ENCODE measurements at regions not wholly inside any gene's neighbourhood (a gene's known extent, or its start where the extent isn't known, plus 50 kb on each side); places are given as distances from the start of the nearest gene placed in this dataset.

GRCh38 chr2:129731907-129732629, 247.4 kb upstream of the RAB6C start (continued):
- no peak for TF ChIP-seq ZBTB33 (IDR thresholded peaks at IDR 0.05; ENCODE audit: borderline replicate concordance, low read depth)
- no peak for TF ChIP-seq GATA2 (CRISPR knock-in tag; IDR thresholded peaks at IDR 0.05)
- TF ChIP-seq USF1 (IDR thresholded peaks at IDR 0.05; ENCODE audit: borderline replicate concordance, low read depth), result no peak
- no peak for TF ChIP-seq RFX5 (IDR thresholded peaks at IDR 0.05; ENCODE audit: low read length)
- no peak for TF ChIP-seq FOSL2 (IDR thresholded peaks at IDR 0.05; ENCODE audit: borderline replicate concordance, low read depth)
- TF ChIP-seq CTCF (IDR thresholded peaks at IDR 0.05), result no peak

DNA sequence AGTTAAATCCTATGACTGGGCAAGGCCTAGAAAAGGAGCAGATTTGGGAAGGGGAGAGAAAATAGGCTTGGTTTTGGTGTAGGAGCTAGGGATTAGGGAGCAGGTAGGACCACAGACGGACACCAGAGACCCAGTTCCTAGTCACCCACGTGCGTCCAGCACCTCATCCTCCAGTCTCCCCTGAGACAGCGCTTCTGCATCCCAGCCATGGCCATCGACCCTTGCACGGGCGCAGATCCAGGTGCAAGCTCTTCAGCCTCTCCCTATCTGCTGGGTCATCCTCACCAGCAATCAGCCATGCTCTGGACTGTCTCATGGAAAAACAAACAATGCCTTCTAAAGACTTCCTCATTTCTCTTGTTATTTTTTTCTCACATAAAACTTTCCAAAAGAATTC, 246.8 kb upstream of the RAB6C start:
- H3K9me3 ChIP-seq, result no peaks in the 10 kb centered on the region
- no peak for DNase-seq
- TF ChIP-seq TEAD4 (IDR thresholded peaks at IDR 0.05; ENCODE audit: borderline replicate concordance, insufficient read depth) (no peak), NRF1 (IDR thresholded peaks at IDR 0.05; ENCODE audit: low read depth, low read length) (no peak)

GRCh38 chr2:129733041-129733440, 246.4 kb upstream of the RAB6C start:
- H3K36me3 ChIP-seq (replicated peaks in 1 of 2; ENCODE audit: control insufficient read depth in 1 of 2, insufficient read depth in 2 of 2, low read length in 1 of 2), result no peaks in the 10 kb centered on the region
- 19% methylated on average over 3 of the region's 3 CpGs for WGBS (ENCODE audit: low lambda C conversion rate)
- no peaks in the 10 kb centered on the region for H3F3A ChIP-seq (replicated peaks; ENCODE audit: insufficient read depth)
- H3K27me3 ChIP-seq (ENCODE audit: insufficient read depth), result no peaks in the 10 kb centered on the region
- H3K4me1 ChIP-seq (ENCODE audit: control insufficient read depth in 1 of 2, insufficient read depth in 2 of 2, low read depth in 1 of 2, low read length in 1 of 2), result no peaks in the 10 kb centered on the region
- POLR2A ChIA-PET, result no interaction called here
- no peak for DNase-seq
- no peak overlapping the region for H3K9ac ChIP-seq
- no peak overlapping the region for H3K27ac ChIP-seq (ENCODE audit: low read depth in 2 of 2, low read length in 1 of 2)
- no peak overlapping the region for H2AFZ ChIP-seq (ENCODE audit: low read depth)
- H4K20me1 ChIP-seq (ENCODE audit: insufficient read depth), result no peaks in the 10 kb centered on the region
- H3K4me2 ChIP-seq, result no peak overlapping the region
- CTCF ChIA-PET, result interaction anchor here (1.1 kb wide), 1 partner anchor 8 kb away, joined by 4 read pairs; no protein-coding TSS in a partner anchor
- no peaks in the 10 kb centered on the region for H3K79me2 ChIP-seq (ENCODE audit: insufficient read depth)
- no peak overlapping the region for H3K4me3 ChIP-seq (ENCODE audit: low read depth in 2 of 2, low read length in 1 of 2)
- no peaks in the 10 kb centered on the region for H3K9me2 ChIP-seq
- no peaks in the 10 kb centered on the region for H3K9me3 ChIP-seq
- TF ChIP-seq RCOR1 (IDR thresholded peaks at IDR 0.05; ENCODE audit: low read length) (no peak), SIN3A (IDR thresholded peaks at IDR 0.05; ENCODE audit: borderline replicate concordance, low read depth, low read length) (no peak), USF1 (IDR thresholded peaks at IDR 0.05; ENCODE audit: borderline replicate concordance, low read depth) (no peak), IRF3 (IDR thresholded peaks at IDR 0.05; ENCODE audit: low read depth, low read length) (no peak), RFX5 (IDR thresholded peaks at IDR 0.05; ENCODE audit: low read length) (no peak), TAF1 (IDR thresholded peaks at IDR 0.05; ENCODE audit: borderline replicate concordance, low read depth, low read length) (no peak), MXI1 (IDR thresholded peaks at IDR 0.05; ENCODE audit: low read depth, low read length) (no peak), RAD21 (IDR thresholded peaks at IDR 0.05; ENCODE audit: low read length) (no peak), FOSL2 (IDR thresholded peaks at IDR 0.05; ENCODE audit: borderline replicate concordance, low read depth) (no peak)
- TF ChIP-seq, protein P1, sequence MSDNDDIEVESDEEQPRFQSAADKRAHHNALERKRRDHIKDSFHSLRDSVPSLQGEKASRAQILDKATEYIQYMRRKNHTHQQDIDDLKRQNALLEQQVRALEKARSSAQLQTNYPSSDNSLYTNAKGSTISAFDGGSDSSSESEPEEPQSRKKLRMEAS (IDR thresholded peaks at IDR 0.05; ENCODE audit: low read depth), result no peak
- TF ChIP-seq, protein P2, sequence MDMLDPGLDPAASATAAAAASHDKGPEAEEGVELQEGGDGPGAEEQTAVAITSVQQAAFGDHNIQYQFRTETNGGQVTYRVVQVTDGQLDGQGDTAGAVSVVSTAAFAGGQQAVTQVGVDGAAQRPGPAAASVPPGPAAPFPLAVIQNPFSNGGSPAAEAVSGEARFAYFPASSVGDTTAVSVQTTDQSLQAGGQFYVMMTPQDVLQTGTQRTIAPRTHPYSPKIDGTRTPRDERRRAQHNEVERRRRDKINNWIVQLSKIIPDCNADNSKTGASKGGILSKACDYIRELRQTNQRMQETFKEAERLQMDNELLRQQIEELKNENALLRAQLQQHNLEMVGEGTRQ (IDR thresholded peaks at IDR 0.05; ENCODE audit: borderline replicate concordance, low read depth, low read length), result no peak

More for the DNA sequence above, 246.8 kb upstream of the RAB6C start:
- no peak overlapping the region for H3K4me3 ChIP-seq (ENCODE audit: low read depth in 2 of 2, low read length in 1 of 2)
- ChIA-PET POLR2A (no interaction called here), CTCF (no interaction called here)
- no peaks in the 10 kb centered on the region for H3K4me1 ChIP-seq (ENCODE audit: control insufficient read depth in 1 of 2, insufficient read depth in 2 of 2, low read depth in 1 of 2, low read length in 1 of 2)
- H4K20me1 ChIP-seq (ENCODE audit: insufficient read depth), result no peaks in the 10 kb centered on the region
- no peak overlapping the region for H3K9ac ChIP-seq
- no peak overlapping the region for H2AFZ ChIP-seq (ENCODE audit: low read depth)
- WGBS (ENCODE audit: low lambda C conversion rate), result 37% methylated on average over 7 of the region's 7 CpGs
- H3F3A ChIP-seq (replicated peaks; ENCODE audit: insufficient read depth), result no peaks in the 10 kb centered on the region
- no peak overlapping the region for H3K4me2 ChIP-seq
- H3K27ac ChIP-seq (ENCODE audit: low read depth in 2 of 2, low read length in 1 of 2), result no peak overlapping the region
- no peaks in the 10 kb centered on the region for H3K36me3 ChIP-seq (replicated peaks in 1 of 2; ENCODE audit: control insufficient read depth in 1 of 2, insufficient read depth in 2 of 2, low read length in 1 of 2)
- no peaks in the 10 kb centered on the region for H3K9me2 ChIP-seq
- H3K79me2 ChIP-seq (ENCODE audit: insufficient read depth), result no peaks in the 10 kb centered on the region
- H3K27me3 ChIP-seq (ENCODE audit: insufficient read depth), result no peaks in the 10 kb centered on the region

Data from SK-N-SH (cell line).